ENCODE measurements at regions not wholly inside any gene's neighbourhood (a gene's known extent, or its start where the extent isn't known, plus 50 kb on each side); places are given as distances from the start of the nearest gene placed in this dataset.

DNA sequence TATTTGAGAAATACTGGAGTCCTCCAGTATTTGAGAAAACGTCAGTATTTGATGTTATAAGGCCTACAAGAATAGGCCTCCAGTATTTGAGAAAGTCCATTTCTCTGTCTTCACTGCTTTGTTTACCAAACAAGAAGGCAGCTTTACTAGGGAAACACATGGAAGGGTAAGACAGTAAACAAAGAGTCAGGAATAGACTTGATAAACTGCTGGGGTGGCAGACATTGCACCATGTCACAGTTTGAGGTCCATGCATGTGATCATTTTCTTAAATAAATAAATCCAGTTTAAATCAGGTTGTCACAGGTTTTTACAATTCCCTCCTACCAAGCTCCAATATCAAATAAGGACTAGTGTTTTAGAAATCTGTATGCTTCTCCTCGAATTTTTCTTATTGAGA is 1431.0 kb upstream of the SPRY2 start:
- 50% methylated on average over 2 of the region's 2 CpGs for WGBS
- DNase-seq (ENCODE audit: extremely low spot score): no peak
- H3K36me3 ChIP-seq (ENCODE audit: insufficient read depth): no peaks in the 10 kb centered on the region
- no peaks in the 10 kb centered on the region for H3K4me1 ChIP-seq (ENCODE audit: insufficient read depth)
- no peak overlapping the region for H3K4me3 ChIP-seq (ENCODE audit: low read depth, low read length)
- H3K27ac ChIP-seq (ENCODE audit: low read depth): no peak overlapping the region

DNA sequence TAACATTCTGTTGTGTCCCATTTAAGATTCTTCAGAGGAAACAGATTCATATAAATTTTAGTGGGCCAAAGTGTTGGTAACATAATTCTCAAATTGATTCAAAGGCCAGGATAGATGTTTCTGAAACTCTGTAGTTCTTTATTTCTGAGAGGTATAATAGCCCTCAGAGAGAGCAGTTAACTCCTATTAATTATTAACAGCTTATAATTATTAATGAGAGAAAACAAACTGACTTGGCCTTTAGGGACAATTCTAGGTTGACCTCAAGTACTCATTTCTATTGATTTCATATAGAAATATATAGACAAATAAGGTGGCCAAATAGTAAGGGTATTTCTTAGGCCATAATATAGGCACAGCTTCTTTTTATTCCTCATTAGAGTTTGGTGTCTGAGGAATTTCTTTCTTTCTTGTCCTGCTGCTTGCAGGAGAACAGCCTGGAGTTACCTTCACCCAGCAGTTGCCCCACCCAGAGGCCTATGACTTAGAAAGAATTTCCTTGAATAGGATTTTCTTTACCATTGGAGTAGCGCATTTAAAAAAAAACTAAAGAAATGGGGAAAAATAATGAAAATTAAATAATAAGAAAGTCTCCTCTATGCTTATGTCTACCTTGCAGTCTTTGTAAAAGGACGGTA is 1430.1 kb upstream of the SPRY2 start:
- Histone ChIP-seq H3K4me1 (ENCODE audit: insufficient read depth) (no peaks in the 10 kb centered on the region), H3K4me3 (ENCODE audit: low read depth, low read length) (no peak overlapping the region), H3K36me3 (ENCODE audit: insufficient read depth) (no peaks in the 10 kb centered on the region), H3K27ac (ENCODE audit: low read depth) (no peak overlapping the region)
- DNase-seq (ENCODE audit: extremely low spot score): no peak
- 91% methylated on average over 2 of the region's 2 CpGs for WGBS

DNA sequence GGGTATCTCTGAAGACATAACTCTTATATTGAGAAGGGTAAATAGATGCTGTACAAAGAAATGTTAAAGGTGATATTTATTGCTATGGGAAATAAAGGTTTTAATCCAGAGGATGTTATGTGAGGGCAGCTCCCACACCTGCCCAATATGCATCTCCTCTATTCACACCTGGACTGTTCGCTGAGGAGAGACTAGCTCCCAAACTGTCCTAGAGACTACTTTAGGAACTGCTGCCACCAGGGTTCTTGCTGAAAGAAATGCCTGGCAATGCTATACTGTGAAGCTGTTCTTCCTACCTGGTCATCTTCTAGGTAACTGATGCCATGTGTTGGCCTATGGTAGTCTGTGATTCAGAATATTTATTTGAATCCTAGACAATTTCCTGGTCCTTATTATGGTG is 1421.5 kb upstream of the SPRY2 start:
- Histone ChIP-seq H3K4me3 (ENCODE audit: low read depth, low read length) (no peak overlapping the region), H3K27ac (ENCODE audit: low read depth) (no peak overlapping the region), H3K4me1 (ENCODE audit: insufficient read depth) (no peaks in the 10 kb centered on the region), H3K36me3 (ENCODE audit: insufficient read depth) (no peaks in the 10 kb centered on the region)
- no peak for DNase-seq (ENCODE audit: extremely low spot score)
- WGBS: 89% methylated on average over 1 of the region's 1 CpG

DNA sequence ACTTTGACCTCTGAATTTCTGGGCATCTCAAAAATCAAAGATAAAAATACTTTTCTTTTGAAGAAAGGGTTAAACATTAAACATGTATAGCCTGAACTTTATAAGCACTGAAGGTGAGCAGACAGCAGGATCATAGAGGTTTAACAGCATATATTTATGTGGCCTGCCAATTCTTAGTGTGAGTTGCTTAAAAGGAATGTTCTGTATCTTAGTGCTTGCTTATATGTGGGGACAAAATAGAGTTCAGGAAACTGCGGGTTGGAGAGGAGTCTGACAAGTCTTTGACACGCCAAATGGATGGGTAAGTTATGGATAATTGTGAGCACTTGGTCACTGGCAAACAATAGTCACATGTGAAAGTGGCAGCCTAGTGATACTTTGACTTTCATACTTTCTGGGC is 1419.4 kb upstream of the SPRY2 start:
- Histone ChIP-seq H3K4me3 (ENCODE audit: low read depth, low read length) (no peak overlapping the region), H3K4me1 (ENCODE audit: insufficient read depth) (no peaks in the 10 kb centered on the region), H3K27ac (ENCODE audit: low read depth) (no peak overlapping the region), H3K36me3 (ENCODE audit: insufficient read depth) (no peaks in the 10 kb centered on the region)
- WGBS: 80% methylated on average over 2 of the region's 2 CpGs
- DNase-seq (ENCODE audit: extremely low spot score): no peak

DNA sequence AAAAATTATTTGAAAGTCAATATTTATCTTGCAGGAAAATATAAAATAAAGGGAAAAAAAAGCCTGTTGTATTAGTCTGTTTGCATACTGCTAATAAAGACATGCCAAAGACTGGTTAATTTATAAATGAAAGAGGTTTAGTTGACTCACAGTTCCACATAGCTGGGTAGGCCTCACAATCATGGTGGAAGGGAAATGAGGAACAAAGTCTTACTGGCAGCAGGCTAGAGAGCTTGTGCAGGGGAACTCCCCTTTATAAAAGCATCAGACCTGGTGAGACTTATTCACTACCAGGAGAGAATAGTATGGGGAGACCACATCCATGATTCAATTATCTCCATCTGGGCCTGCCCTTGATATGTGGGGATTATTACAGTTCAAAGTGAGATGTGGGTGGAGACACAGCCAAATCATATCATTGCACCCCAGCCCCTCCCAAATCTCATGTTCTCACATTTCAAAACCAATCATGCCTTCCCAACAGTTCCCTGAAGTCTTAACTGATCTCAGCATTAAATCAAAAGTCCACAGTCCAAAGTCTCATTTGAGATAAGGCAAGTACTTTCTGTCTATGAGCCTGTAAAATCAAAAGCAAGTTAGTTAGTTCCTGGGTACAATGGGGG is 1416.5 kb upstream of the SPRY2 start:
- no peak overlapping the region for H3K27ac ChIP-seq (ENCODE audit: low read depth)
- H3K36me3 ChIP-seq (ENCODE audit: insufficient read depth): no peaks in the 10 kb centered on the region
- no peaks in the 10 kb centered on the region for H3K4me1 ChIP-seq (ENCODE audit: insufficient read depth)
- DNase-seq (ENCODE audit: extremely low spot score): no peak
- no peak overlapping the region for H3K4me3 ChIP-seq (ENCODE audit: low read depth, low read length)

DNA sequence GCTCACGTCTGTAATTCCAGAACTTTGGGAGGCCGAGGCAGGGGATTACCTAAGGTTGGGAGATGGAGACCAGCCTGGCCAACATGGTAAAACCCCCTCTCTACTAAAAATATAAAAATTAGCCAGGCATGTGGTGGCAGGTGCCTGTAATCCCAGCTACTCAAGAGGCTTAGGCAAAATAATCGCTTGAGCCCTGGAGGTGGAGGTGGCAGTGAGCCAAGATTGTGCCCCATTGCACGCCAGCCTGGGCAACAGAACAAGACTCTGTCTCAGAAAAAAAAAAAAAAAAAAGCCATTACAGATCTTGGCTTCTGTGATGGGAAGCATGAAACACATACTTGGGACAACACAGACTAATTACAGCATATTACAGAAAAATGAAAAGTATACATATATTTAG is 1404.5 kb upstream of the SPRY2 start:
- WGBS: 79% methylated on average over 4 of the region's 4 CpGs

DNA sequence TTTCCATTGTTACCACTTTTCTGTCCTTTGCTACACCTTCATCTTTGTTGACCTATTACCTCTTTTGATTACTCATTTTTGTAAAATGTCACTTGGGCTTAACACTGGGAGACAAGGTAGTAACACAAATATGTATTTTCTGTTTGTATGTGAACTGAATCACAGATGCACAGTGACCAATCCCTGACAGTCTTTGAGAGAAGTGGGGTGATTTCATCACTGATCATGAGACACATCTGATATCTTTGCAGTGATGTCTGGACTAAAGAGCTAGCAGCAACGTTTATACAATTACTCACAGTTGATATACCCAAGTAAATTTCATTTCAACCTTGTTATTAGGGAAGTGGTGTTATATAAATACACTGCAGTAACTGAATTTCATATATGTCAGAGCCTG is 1397.4 kb upstream of the SPRY2 start:
- Histone ChIP-seq H3K27ac (ENCODE audit: low read depth) (no peak overlapping the region), H3K4me3 (ENCODE audit: low read depth, low read length) (no peak overlapping the region), H3K4me1 (ENCODE audit: insufficient read depth) (no peaks in the 10 kb centered on the region), H3K36me3 (ENCODE audit: insufficient read depth) (no peaks in the 10 kb centered on the region)
- DNase-seq (ENCODE audit: extremely low spot score): no peak
- 14% methylated on average over 1 of the region's 1 CpG for WGBS

More for the DNA sequence above, 1404.5 kb upstream of the SPRY2 start:
- no peak for DNase-seq (ENCODE audit: extremely low spot score)
- no peak overlapping the region for H3K4me3 ChIP-seq (ENCODE audit: low read depth, low read length)
- H3K4me1 ChIP-seq (ENCODE audit: insufficient read depth): no peaks in the 10 kb centered on the region
- no peak overlapping the region for H3K27ac ChIP-seq (ENCODE audit: low read depth)
- no peaks in the 10 kb centered on the region for H3K36me3 ChIP-seq (ENCODE audit: insufficient read depth)

DNA sequence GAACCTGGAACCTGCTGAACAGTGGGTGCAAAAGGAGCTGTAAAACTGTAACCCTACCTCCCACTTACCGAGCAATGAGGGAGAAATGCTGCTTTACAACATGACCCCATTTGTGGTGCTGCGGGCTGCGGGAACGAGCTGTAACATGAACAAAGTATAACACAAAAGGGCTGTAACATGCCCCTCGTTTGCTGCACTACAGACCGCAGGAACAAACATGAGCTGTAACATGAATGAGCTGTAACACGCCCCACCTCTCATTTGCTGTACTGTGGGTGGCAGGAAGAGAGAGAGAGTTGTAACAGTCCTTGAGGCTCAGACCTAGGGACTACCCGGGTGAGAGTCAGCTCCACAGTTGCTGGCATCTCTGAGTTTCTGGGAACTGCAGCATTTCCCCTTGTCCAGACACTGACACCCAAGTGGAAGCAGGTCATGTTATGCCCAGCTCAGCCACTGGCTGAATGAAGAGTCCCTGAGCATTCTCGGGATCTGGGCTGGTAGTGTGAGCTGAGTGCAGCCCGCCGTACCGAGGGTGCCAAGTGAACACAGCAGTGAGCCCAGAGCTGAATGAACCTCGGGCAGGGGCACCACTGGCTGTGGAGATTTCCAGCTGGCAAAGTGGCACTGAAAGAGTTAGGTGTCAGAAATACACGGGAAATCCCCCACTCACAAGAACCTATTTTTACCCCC is 1385.3 kb upstream of the SPRY2 start:
- Histone ChIP-seq H3K4me1 (ENCODE audit: insufficient read depth) (no peaks in the 10 kb centered on the region), H3K27ac (ENCODE audit: low read depth) (no peak overlapping the region), H3K36me3 (ENCODE audit: insufficient read depth) (no peaks in the 10 kb centered on the region), H3K4me3 (ENCODE audit: low read depth, low read length) (no peak overlapping the region)
- no peak for DNase-seq (ENCODE audit: extremely low spot score)
- 91% methylated on average over 14 of the region's 14 CpGs for WGBS

DNA sequence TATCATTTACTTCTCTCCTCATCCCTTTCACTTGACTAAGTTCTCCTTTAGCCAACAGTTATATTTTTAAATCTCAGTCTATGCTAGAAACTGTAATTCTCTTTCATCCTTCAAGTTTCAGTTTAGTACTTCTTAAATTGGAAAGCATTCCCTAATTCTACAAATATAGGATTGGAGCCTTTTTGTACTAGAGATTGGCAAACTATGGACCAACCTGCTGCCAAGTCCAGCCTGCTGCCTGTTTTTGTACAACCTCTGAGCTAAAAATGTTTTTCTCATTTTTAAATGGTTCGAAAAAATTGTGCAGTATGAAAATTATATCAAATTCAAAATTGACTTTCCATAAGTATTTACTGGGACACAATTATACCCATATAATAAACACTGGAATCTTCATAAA is 1381.5 kb upstream of the SPRY2 start:
- 87% methylated on average over 1 of the region's 1 CpG for WGBS
- H3K4me3 ChIP-seq (ENCODE audit: low read depth, low read length): no peak overlapping the region
- H3K27ac ChIP-seq (ENCODE audit: low read depth): no peak overlapping the region
- no peak for DNase-seq (ENCODE audit: extremely low spot score)
- no peaks in the 10 kb centered on the region for H3K4me1 ChIP-seq (ENCODE audit: insufficient read depth)
- H3K36me3 ChIP-seq (ENCODE audit: insufficient read depth): no peaks in the 10 kb centered on the region

DNA sequence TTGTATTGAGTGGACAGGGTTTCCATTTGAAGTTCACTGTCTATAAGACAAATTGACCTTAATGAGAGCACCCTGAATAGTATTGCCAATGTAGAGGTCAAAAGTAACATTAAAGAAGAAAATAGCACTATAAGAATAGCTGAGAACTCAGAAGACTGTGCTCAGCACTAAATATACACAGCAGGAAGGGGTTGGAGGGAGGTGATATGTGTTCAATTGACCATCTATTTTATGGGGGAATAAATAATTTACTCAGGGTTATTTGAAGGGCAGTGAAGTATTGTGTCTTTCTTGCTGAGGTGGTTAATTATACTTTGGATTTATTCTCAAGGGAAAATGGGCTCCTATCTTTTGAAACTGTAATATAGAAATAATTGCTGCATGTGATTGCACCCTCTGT is 1380.5 kb upstream of the SPRY2 start:
- DNase-seq (ENCODE audit: extremely low spot score): no peak
- Histone ChIP-seq H3K27ac (ENCODE audit: low read depth) (no peak overlapping the region), H3K36me3 (ENCODE audit: insufficient read depth) (no peaks in the 10 kb centered on the region), H3K4me3 (ENCODE audit: low read depth, low read length) (no peak overlapping the region), H3K4me1 (ENCODE audit: insufficient read depth) (no peaks in the 10 kb centered on the region)

DNA sequence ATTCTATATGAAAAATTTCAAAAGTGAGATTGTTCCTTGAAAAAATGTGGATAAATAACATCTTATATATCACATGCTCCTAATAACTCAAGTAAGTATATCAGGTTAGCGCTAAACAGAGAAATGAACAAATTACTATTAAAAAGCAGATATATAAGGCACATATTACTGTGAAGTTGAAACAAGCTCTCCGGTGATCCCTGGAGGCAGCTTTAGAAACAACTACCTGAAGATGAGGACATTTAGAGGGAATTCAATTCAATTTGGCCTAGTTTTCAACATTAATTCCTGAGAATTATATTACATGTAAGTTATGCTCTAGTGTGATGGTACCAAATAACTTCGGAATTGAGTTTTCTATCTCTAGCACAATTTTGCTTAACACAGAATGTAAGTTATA is 1373.6 kb upstream of the SPRY2 start:
- Histone ChIP-seq H3K36me3 (ENCODE audit: insufficient read depth) (no peaks in the 10 kb centered on the region), H3K4me1 (ENCODE audit: insufficient read depth) (no peaks in the 10 kb centered on the region), H3K4me3 (ENCODE audit: low read depth, low read length) (no peak overlapping the region), H3K27ac (ENCODE audit: low read depth) (no peak overlapping the region)
- no peak for DNase-seq (ENCODE audit: extremely low spot score)
- WGBS: 80% methylated on average over 3 of the region's 3 CpGs

DNA sequence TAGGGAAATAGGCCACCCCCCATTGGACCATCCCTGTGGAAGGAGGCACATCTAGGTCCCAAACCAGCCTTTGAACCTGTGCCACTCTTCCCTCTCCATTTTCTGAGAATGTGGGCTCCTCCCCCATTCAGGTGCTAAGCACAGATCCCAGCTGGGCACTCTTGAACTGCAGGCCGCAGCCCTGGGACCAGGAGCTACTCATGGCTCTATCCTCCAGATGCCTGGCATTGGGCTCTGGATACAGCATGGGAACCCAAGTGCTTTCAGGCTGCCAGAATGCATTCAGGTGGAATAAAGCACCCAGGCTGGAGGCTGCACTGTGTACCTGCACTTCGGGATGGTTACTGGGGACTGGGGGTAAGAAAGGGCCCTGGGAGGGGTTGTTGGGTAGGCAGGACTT is 1372.3 kb upstream of the SPRY2 start:
- Histone ChIP-seq H3K4me1 (ENCODE audit: insufficient read depth) (no peaks in the 10 kb centered on the region), H3K4me3 (ENCODE audit: low read depth, low read length) (no peak overlapping the region), H3K36me3 (ENCODE audit: insufficient read depth) (no peaks in the 10 kb centered on the region), H3K27ac (ENCODE audit: low read depth) (no peak overlapping the region)
- no peak for DNase-seq (ENCODE audit: extremely low spot score)
- WGBS: 96% methylated on average over 2 of the region's 2 CpGs

DNA sequence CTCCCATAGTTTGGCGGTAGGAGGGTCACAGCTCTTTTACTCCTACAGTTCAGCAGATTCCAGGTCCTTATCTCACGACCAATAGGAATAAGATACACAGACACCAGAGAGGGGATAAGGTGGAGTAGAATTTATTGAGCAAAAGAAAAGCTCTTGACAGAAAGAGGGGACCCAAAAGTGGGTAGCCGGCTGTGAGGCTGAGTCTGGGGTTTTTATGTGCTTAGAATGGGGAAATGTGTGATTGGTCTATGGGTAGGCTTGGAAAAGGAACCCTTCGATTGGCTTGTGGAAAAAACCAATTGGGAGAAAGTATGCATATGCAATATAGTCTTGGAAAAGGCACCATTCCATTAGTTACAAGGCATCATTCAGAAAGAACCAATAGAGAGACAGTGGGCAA is 1356.9 kb upstream of the SPRY2 start:
- H3K36me3 ChIP-seq (ENCODE audit: insufficient read depth): no peaks in the 10 kb centered on the region
- H3K4me3 ChIP-seq (ENCODE audit: low read depth, low read length): no peak overlapping the region
- no peak overlapping the region for H3K27ac ChIP-seq (ENCODE audit: low read depth)
- H3K4me1 ChIP-seq (ENCODE audit: insufficient read depth): no peaks in the 10 kb centered on the region
- DNase-seq (ENCODE audit: extremely low spot score): no peak
- 91% methylated on average over 4 of the region's 4 CpGs for WGBS

DNA sequence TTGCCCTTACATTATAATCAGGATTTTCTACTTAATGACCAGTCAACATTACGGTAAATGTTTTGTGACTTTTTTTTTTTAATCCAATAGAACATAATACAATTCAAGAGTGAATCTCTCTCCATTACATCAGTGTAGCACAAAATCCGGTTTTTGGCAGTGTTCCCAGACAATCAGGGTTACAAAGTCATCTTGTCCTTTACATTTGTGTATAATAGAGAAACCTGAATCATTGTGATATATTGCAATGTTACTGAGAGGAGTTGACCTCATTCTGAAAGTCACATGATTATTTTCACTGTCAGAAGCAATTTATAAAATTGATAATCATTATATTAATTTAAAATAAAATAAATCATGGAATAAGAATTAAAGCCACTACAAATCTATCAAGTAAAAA is 1346.0 kb upstream of the SPRY2 start:
- no peak overlapping the region for H3K4me3 ChIP-seq (ENCODE audit: low read depth, low read length)
- peak; percentile 46 for DNase-seq (ENCODE audit: extremely low spot score)
- 30% methylated on average over 2 of the region's 2 CpGs for WGBS

More for the DNA sequence above, 1346.0 kb upstream of the SPRY2 start:
- Histone ChIP-seq H3K36me3 (ENCODE audit: insufficient read depth) (no peaks in the 10 kb centered on the region), H3K4me1 (ENCODE audit: insufficient read depth) (no peaks in the 10 kb centered on the region), H3K27ac (ENCODE audit: low read depth) (no peak overlapping the region)
